Nucleus accumbens (tissue), 56 donors: ENCODE measurements at regions not wholly inside any gene's neighbourhood (a gene's known extent, or its start where the extent isn't known, plus 50 kb on each side); places are given as distances from the start of the nearest gene placed in this dataset.

ENCODE experiments used
- DNase-seq, 56 donors: peaks; one replicate each; lab custom pipeline; 2025; lab: John Stamatoyannopoulos, UW

GRCh38 chr3:72475258-72476138 lies 372.7 kb downstream of the SHQ1 start:
- DNase-seq, result no peak

GRCh38 chr3:72474775-72475174 lies 373.5 kb downstream of the SHQ1 start:
- DNase-seq, result no peak

- no peak for DNase-seq
Measured at GRCh38 chr3:72473156-72473555, 375.1 kb downstream of the SHQ1 start.

GRCh38 chr3:72470904-72471417 lies 377.3 kb downstream of the SHQ1 start:
- DNase-seq, result no peak

GRCh38 chr3:72465853-72466252 lies 382.4 kb downstream of the SHQ1 start:
- no peak for DNase-seq

- DNase-seq, result no peak
Measured at GRCh38 chr3:72463083-72463482, 385.2 kb downstream of the SHQ1 start.

- peak in 5 of 56 donors; percentile 2 to 11 (median 7) for DNase-seq
Measured at GRCh38 chr3:72462595-72463011, 385.6 kb downstream of the SHQ1 start.

GRCh38 chr3:72461787-72462186 lies 386.5 kb downstream of the SHQ1 start:
- no peak for DNase-seq

- DNase-seq, result no peak
Measured at GRCh38 chr3:72460205-72461174, 387.8 kb downstream of the SHQ1 start.

GRCh38 chr3:72459588-72459987 lies 388.7 kb downstream of the SHQ1 start:
- no peak for DNase-seq

GRCh38 chr3:72458375-72458774 lies 389.9 kb downstream of the SHQ1 start:
- DNase-seq, result no peak

- no peak for DNase-seq
Measured at GRCh38 chr3:72454441-72454840, 393.8 kb downstream of the SHQ1 start.

- no peak for DNase-seq
Measured at GRCh38 chr3:72453706-72454105, 394.5 kb downstream of the SHQ1 start.

- no peak for DNase-seq
Measured at GRCh38 chr3:72452745-72453144, 395.5 kb downstream of the SHQ1 start.

GRCh38 chr3:72451841-72452240 lies 396.4 kb downstream of the SHQ1 start:
- DNase-seq, result no peak

GRCh38 chr3:72449551-72449950 lies 398.7 kb downstream of the SHQ1 start:
- DNase-seq, result no peak

GRCh38 chr3:72448858-72449257 lies 399.4 kb downstream of the SHQ1 start:
- DNase-seq, result no peak

- DNase-seq, result peak in 13 of 56 donors; percentile 2 to 30 (median 14)
Measured at GRCh38 chr3:72448375-72448823, 399.8 kb downstream of the SHQ1 start.

GRCh38 chr3:72447059-72447946 lies 400.9 kb downstream of the SHQ1 start:
- DNase-seq, result peak; percentile 7 to 95 (median 82)
